AG10803 (cell line): ENCODE measurements at regions not wholly inside any gene's neighbourhood (a gene's known extent, or its start where the extent isn't known, plus 50 kb on each side); places are given as distances from the start of the nearest gene placed in this dataset.

Experiments
- DNase-seq: peaks from one replicate; pipeline ENCODE4 v3.0.0; 2010; ENCODE audit warnings: low read depth
- H3K4me3 ChIP-seq: 2 replicates; pipeline ENCODE4 v1.5.1; 2011; ENCODE audit warnings: mild to moderate bottlenecking, low read length, control low read depth
- CTCF ChIP-seq: conservative IDR thresholded peaks from 2 replicates; pipeline ENCODE4 v1.5.1; 2011; ENCODE audit warnings: mild to moderate bottlenecking, low read length, control low read depth, inconsistent platforms

- no peak for TF ChIP-seq CTCF
- no peak for DNase-seq
- no peak overlapping the region for H3K4me3 ChIP-seq
Measured at GRCh38 chr1:37233606-37234005, 199.3 kb upstream of the GRIK3 start.

DNA sequence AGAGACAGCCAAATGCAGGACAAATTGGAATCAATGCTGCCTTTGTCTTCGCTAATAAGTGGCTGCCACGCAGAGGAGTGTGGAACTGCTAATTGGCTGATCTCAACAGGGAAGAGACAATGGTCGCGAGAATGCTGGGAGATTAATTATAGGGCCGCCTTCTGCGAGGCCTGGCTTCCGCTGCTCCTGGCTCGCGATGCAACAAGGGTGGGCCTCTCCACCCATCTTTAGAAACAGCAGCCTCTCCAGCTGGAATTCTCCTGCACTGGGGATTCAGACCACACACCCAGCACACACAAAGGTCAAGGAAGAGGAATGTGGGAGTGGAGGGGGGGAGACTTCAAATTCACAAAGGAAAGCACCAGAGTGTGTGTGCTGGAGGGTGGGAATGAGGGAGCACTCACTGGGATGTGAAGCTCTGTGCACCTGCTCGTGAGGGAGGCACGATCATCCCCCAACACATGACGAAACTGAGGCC lies 200.7 kb upstream of the GRIK3 start:
- no peak for DNase-seq
- TF ChIP-seq CTCF: no peak
- no peak overlapping the region for H3K4me3 ChIP-seq

- no peak for DNase-seq
- TF ChIP-seq CTCF: no peak
Measured at GRCh38 chr1:37237948-37238347, 203.6 kb upstream of the GRIK3 start.

DNA sequence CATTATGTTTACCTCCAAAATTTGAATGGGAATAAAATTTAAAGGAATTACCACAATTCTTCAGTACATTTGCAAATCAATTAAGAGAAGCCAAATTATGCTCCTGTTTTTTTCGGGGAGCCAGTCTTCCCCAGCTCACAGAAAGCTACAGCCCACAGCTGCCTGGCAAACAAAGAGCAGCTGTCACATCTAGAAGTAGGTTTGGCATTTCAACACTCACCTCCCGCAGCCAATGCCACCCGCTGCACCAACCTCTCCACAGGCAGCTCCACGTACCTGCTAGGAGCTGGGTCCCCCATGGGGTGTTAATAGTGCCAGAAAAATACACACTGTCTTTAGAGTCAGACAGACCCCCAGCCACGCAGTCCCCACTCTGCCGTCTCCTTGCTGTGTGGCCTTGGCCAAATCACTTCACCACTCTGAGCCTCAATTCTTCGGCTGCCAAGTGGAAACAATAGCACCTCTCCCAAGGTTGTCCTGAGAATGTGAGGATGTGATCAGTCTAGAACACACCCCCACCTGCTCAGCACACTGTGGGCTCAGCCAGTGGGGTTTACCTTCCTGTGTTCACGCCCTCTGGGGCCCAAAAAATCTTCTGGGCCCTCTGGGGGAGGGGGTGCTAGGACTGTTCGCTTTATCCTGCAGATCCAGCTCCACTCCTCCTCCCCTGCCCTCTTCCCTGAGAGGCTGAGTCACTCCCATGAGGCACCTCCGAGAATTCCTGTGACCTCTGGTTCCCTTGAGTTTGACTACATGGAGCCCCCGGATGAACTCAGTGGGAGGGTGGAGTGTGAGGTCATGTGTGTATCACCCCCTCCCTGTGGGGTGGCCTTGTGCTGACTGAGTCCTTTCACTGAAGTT lies 204.3 kb upstream of the GRIK3 start:
- no peak for TF ChIP-seq CTCF

More at GRCh38 chr1:37237948-37238347, 203.6 kb upstream of the GRIK3 start:
- H3K4me3 ChIP-seq: no peak overlapping the region

DNA sequence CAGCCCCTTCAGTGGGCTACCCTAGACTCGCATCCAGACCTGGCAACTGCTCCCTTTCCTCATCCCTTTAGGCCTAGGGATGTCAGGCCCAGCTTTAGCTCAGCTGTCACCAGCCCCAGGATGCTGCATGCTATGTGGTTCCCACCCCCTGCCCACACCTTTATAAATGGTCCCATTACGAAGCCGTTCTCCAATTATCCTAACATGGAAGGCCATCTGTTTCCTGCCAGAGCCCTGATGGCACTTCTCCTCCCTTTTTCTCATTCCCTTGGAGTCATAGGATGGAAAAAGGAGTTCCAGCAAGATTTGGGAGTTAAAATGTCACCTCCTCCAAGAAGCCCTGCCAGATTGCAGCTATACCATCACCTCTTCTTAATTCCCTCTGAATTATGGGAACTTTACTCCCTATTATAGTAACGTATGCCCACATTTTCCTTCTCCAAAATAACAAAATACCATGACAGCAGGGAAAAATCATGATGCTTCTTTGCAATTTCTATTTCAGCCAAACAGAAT lies 205.0 kb upstream of the GRIK3 start:
- TF ChIP-seq CTCF: no peak
- no peak for DNase-seq
- H3K4me3 ChIP-seq: no peak overlapping the region

More for the DNA sequence above, 204.3 kb upstream of the GRIK3 start:
- no peak for DNase-seq
- H3K4me3 ChIP-seq: no peak overlapping the region

- no peak overlapping the region for H3K4me3 ChIP-seq
- no peak for TF ChIP-seq CTCF
- no peak for DNase-seq
Measured at GRCh38 chr1:37240897-37241296, 206.6 kb upstream of the GRIK3 start.

DNA sequence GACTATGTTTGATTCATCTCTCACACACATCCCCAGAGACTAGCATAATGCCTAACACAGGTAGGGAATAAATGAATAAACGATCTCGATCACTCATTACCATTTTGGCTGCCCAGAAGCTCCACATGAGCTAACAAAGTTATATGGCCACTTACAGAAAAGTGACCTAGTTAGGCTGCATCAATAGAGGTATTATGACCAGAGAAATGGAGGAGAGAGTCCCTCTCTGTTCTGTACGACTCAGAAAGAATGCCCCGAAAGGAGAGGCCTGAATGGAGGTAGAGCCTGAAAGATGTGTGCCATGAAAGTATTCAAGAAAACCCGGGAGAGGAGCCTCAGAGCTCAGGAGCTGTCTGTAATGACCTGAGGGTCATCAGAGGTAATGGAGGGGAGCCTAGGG lies 208.2 kb upstream of the GRIK3 start:
- no peak for DNase-seq
- H3K4me3 ChIP-seq: no peak overlapping the region
- no peak for TF ChIP-seq CTCF
